Neural crest cell (in vitro differentiated cells): ENCODE measurements at regions not wholly inside any gene's neighbourhood (a gene's known extent, or its start where the extent isn't known, plus 50 kb on each side); places are given as distances from the start of the nearest gene placed in this dataset.
"Not testable (repeated sequence)": the region's sequence is repeated elsewhere in the genome, so short reads cannot be mapped to it uniquely, and the experiment has no call there.

Experiments used
- DNase-seq: peaks from one replicate; pipeline ENCODE4 v3.0.0; 2021; ENCODE audit warnings: low read depth, mixed read lengths, low spot score
- H3K27ac Mint-ChIP-seq: one replicate; pipeline ENCODE4 v1.8.0; 2021; ENCODE audit warnings: mild to moderate bottlenecking, mixed read lengths; ENCODE audit not compliant: unreplicated experiment
- H3K27me3 Mint-ChIP-seq: 2 replicates; pipeline ENCODE4 v1.8.0; 2021; ENCODE audit warnings: low read depth, mild to moderate bottlenecking, mixed read lengths
- H3K36me3 Mint-ChIP-seq: 2 replicates; pipeline ENCODE4 v1.8.0; 2021; ENCODE audit warnings: low read depth, mild to moderate bottlenecking, mixed read lengths
- H3K4me1 Mint-ChIP-seq: 2 replicates; pipeline ENCODE4 v1.8.0; 2021; ENCODE audit warnings: mixed read lengths
- H3K4me3 Mint-ChIP-seq: one replicate; pipeline ENCODE4 v1.8.0; 2021; ENCODE audit warnings: mild to moderate bottlenecking, mixed read lengths
- H3K9me3 Mint-ChIP-seq: 2 replicates; pipeline ENCODE4 v1.8.0; 2021; ENCODE audit warnings: mixed read lengths

GRCh38 chr1:121041497-121041896 lies 142.6 kb downstream of the FAM72B start:
- H3K36me3 Mint-ChIP-seq, H3K9me3 Mint-ChIP-seq, DNase-seq, H3K27ac Mint-ChIP-seq, H3K4me3 Mint-ChIP-seq, H3K4me1 Mint-ChIP-seq, H3K27me3 Mint-ChIP-seq: not testable (repeated sequence)

- not testable (repeated sequence) for H3K4me3 Mint-ChIP-seq, DNase-seq, H3K9me3 Mint-ChIP-seq, H3K27ac Mint-ChIP-seq, H3K4me1 Mint-ChIP-seq, H3K27me3 Mint-ChIP-seq, H3K36me3 Mint-ChIP-seq
Measured at GRCh38 chr1:121042882-121043281, 141.3 kb downstream of the FAM72B start.

GRCh38 chr1:121048293-121048752 lies 135.8 kb downstream of the FAM72B start:
- not testable (repeated sequence) for H3K36me3 Mint-ChIP-seq, H3K4me1 Mint-ChIP-seq, H3K9me3 Mint-ChIP-seq, DNase-seq, H3K4me3 Mint-ChIP-seq, H3K27ac Mint-ChIP-seq
- peaks cover 45% of the 10 kb centered on the region for H3K27me3 Mint-ChIP-seq

- peaks cover 47% of the 10 kb centered on the region for H3K27me3 Mint-ChIP-seq
- not testable (repeated sequence) for H3K36me3 Mint-ChIP-seq, H3K4me1 Mint-ChIP-seq, H3K4me3 Mint-ChIP-seq, DNase-seq, H3K9me3 Mint-ChIP-seq, H3K27ac Mint-ChIP-seq
Measured at GRCh38 chr1:121048769-121049443, 135.2 kb downstream of the FAM72B start.

GRCh38 chr1:121050097-121050496 lies 134.0 kb downstream of the FAM72B start:
- not testable (repeated sequence) for H3K4me3 Mint-ChIP-seq, H3K4me1 Mint-ChIP-seq, DNase-seq, H3K9me3 Mint-ChIP-seq, H3K36me3 Mint-ChIP-seq, H3K27ac Mint-ChIP-seq
- peaks cover 52% of the 10 kb centered on the region for H3K27me3 Mint-ChIP-seq

GRCh38 chr1:121051161-121051790 lies 132.9 kb downstream of the FAM72B start:
- DNase-seq, H3K4me3 Mint-ChIP-seq, H3K9me3 Mint-ChIP-seq, H3K4me1 Mint-ChIP-seq, H3K36me3 Mint-ChIP-seq, H3K27ac Mint-ChIP-seq: not testable (repeated sequence)
- peaks cover 52% of the 10 kb centered on the region for H3K27me3 Mint-ChIP-seq

- not testable (repeated sequence) for H3K4me1 Mint-ChIP-seq, H3K9me3 Mint-ChIP-seq, DNase-seq, H3K4me3 Mint-ChIP-seq, H3K27ac Mint-ChIP-seq, H3K36me3 Mint-ChIP-seq
- peaks cover 50% of the 10 kb centered on the region for H3K27me3 Mint-ChIP-seq
Measured at GRCh38 chr1:121052081-121052660, 132.0 kb downstream of the FAM72B start.

- H3K9me3 Mint-ChIP-seq, H3K27ac Mint-ChIP-seq, DNase-seq, H3K4me3 Mint-ChIP-seq, H3K4me1 Mint-ChIP-seq, H3K36me3 Mint-ChIP-seq: not testable (repeated sequence)
- peaks cover 37% of the 10 kb centered on the region for H3K27me3 Mint-ChIP-seq
Measured at GRCh38 chr1:121054928-121055327, 129.2 kb downstream of the FAM72B start.

- DNase-seq, H3K36me3 Mint-ChIP-seq, H3K4me3 Mint-ChIP-seq, H3K27ac Mint-ChIP-seq, H3K27me3 Mint-ChIP-seq, H3K9me3 Mint-ChIP-seq, H3K4me1 Mint-ChIP-seq: not testable (repeated sequence)
Measured at GRCh38 chr1:121066925-121067324, 117.2 kb downstream of the FAM72B start.

- H3K4me1 Mint-ChIP-seq, DNase-seq, H3K36me3 Mint-ChIP-seq, H3K27ac Mint-ChIP-seq, H3K27me3 Mint-ChIP-seq, H3K9me3 Mint-ChIP-seq, H3K4me3 Mint-ChIP-seq: not testable (repeated sequence)
Measured at GRCh38 chr1:121068738-121069499, 115.2 kb downstream of the FAM72B start.

GRCh38 chr1:121073852-121074251 lies 110.3 kb downstream of the FAM72B start:
- not testable (repeated sequence) for DNase-seq, H3K9me3 Mint-ChIP-seq, H3K36me3 Mint-ChIP-seq, H3K27me3 Mint-ChIP-seq, H3K4me3 Mint-ChIP-seq, H3K4me1 Mint-ChIP-seq, H3K27ac Mint-ChIP-seq

GRCh38 chr1:121075254-121075805 lies 108.8 kb downstream of the FAM72B start:
- peaks cover 10% of the 10 kb centered on the region for H3K4me1 Mint-ChIP-seq
- H3K9me3 Mint-ChIP-seq, H3K27me3 Mint-ChIP-seq, H3K4me3 Mint-ChIP-seq, H3K36me3 Mint-ChIP-seq, H3K27ac Mint-ChIP-seq, DNase-seq: not testable (repeated sequence)

GRCh38 chr1:121076674-121077073 lies 107.5 kb downstream of the FAM72B start:
- DNase-seq, H3K27me3 Mint-ChIP-seq, H3K36me3 Mint-ChIP-seq, H3K4me3 Mint-ChIP-seq, H3K27ac Mint-ChIP-seq, H3K9me3 Mint-ChIP-seq: not testable (repeated sequence)
- H3K4me1 Mint-ChIP-seq, result peaks cover 14% of the 10 kb centered on the region
